Head of caudate nucleus (tissue), 42 donors: ENCODE measurements at regions not wholly inside any gene's neighbourhood (a gene's known extent, or its start where the extent isn't known, plus 50 kb on each side); places are given as distances from the start of the nearest gene placed in this dataset.

Experiments
- DNase-seq, 42 donors: peaks; one replicate each; pipeline versions ENCODE4 v3.0.0 to v3.0.0-alpha.2; 2020 to 2021; ENCODE audit warnings: mixed read lengths in 7 of 42
- intact Hi-C: fragments of 100-400 bp; cut with DNase I; formaldehyde crosslinking; loops from one replicate; pipeline ENCODE4 v1.15.0; 2022

GRCh38 chr6:114467931-114468330 lies 125.1 kb upstream of the HS3ST5 start:
- DNase-seq: no peak
- intact Hi-C loops: no loop called here

- no peak for DNase-seq
These were observed 122.7 kb upstream of the HS3ST5 start for GRCh38 chr6:114465511-114465910.

GRCh38 chr6:114453737-114454276 lies 111.0 kb upstream of the HS3ST5 start:
- DNase-seq: no peak
- intact Hi-C loops: no loop called here

More at GRCh38 chr6:114465511-114465910, 122.7 kb upstream of the HS3ST5 start:
- intact Hi-C loops: no loop called here

GRCh38 chr6:114452785-114453401 lies 110.1 kb upstream of the HS3ST5 start:
- DNase-seq: no peak
- intact Hi-C loops: no loop called here

DNA sequence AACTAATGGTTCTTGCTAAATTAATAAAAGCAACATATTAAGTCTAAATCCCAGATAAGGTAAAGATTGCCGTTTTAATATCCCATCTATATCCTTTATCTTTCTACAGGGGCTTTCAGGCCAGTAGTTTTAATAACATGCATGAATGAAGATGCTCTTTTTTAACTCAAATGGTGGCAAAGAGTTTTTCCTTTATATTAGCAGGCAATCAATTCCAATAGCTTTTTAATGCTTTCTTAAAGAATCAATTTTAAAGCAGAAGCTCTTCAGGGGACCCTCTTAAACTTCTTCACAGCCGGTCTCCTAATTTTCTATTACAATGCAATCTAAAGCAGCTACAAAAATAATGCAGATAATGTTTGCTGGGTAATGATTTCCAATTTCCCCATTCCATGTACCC lies 107.8 kb upstream of the HS3ST5 start:
- intact Hi-C loops: no loop called here
- no peak for DNase-seq

GRCh38 chr6:114449659-114450058 lies 106.8 kb upstream of the HS3ST5 start:
- intact Hi-C loops: no loop called here

DNA sequence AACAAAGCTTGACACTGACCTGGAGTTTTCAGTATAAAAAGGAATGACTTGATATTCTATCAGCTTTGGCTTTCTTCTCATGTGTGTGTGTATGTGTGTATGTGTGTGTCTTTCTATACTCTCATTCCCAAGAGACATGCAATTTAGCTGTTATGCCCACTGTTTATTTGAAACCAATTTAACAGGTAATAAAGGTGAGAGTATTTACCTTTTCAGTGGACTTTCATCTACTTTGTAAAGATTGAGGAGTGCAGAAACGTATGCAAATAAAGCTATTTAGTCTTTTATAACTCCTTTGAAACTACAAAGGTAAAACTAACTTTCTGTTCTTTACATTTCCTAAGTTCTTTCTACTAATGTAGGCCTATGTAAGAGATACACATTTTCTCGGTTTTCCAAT lies 103.5 kb upstream of the HS3ST5 start:
- intact Hi-C loops: no loop called here
- no peak for DNase-seq

More at GRCh38 chr6:114449659-114450058, 106.8 kb upstream of the HS3ST5 start:
- no peak for DNase-seq

DNA sequence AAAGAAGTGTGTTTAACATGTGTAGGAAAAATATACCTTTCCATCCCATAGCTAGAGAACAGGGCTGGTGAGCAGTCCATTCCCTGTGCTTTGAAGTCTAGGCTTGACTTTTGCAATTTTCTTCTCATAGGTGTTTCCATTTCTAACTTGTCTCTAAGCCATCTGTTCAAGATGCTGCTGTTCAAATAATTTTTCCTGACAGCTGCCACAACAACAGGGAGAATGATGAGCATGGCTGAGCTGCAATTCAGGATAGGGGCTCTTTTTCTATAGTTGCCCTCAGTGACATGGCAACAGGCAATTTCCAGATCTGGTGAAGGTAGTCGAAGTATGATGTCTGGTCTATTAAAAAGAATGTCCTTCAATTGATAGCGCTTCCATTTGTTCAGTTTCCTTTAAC lies 103.0 kb upstream of the HS3ST5 start:
- intact Hi-C loops: no loop called here
- no peak for DNase-seq

DNA sequence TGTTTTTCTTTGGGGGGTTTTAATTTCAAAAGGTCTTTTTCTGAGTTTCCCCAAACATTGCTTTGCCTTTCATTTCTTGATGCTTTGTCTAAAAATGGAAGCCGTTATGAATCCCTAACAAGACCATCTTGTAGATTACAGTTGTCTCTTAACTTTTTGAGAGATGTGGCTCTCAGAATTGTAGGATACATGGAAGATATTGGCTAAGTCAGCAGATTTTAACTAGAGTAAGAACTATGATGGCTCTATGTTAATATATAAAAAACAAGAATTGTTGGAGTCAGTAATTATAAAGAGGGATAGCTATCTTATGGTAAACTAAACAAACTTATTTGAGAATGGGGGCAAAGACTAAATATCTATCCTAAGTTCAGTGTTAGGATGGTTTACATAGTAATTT lies 96.6 kb upstream of the HS3ST5 start:
- no peak for DNase-seq
- intact Hi-C loops: no loop called here

- DNase-seq: no peak
- intact Hi-C loops: no loop called here
These were observed 94.4 kb upstream of the HS3ST5 start for GRCh38 chr6:114437235-114437634.

GRCh38 chr6:114436691-114437090 lies 93.9 kb upstream of the HS3ST5 start:
- intact Hi-C loops: no loop called here
- DNase-seq: no peak

DNA sequence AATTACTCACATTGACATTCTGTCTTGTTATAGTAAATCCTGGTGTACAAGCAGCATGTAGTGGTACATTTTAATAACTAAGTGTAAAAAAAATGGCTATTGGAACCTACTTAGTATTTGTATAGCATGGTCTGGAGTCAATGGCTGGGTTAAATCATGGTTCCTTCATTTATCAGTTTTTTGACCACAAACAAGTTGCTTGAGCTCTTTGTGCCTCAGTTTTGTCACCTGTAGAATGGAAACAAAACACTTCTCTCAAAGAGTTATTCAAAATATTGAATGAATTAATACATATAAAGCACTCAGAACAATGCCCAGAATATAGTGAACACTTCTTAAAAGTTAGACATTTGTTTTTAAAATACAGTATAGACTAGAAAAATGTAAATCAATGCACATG lies 93.2 kb upstream of the HS3ST5 start:
- intact Hi-C loops: no loop called here
- no peak for DNase-seq

GRCh38 chr6:114432400-114432799 lies 89.6 kb upstream of the HS3ST5 start:
- DNase-seq: no peak
- intact Hi-C loops: no loop called here

DNA sequence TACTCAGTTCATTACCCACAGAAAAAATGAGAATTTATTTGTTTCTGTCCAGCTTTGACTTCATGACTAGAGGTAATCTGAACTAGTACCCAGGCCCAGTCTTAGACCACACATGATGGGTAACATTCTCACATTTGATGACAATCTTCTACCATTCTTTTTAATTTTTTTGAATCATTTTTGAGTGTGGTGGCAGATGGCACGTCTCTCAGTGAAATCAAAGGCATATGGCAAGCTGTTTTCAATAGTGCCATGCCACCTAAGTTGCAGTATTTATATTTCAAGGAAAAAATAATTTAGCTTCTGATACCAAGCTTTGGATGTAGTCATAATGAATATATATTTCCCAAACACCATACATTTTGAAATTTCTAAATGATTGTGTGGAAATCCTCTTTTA lies 88.8 kb upstream of the HS3ST5 start:
- intact Hi-C loops: no loop called here
- DNase-seq: no peak

- DNase-seq: no peak
- intact Hi-C loops: no loop called here
These were observed 87.8 kb upstream of the HS3ST5 start for GRCh38 chr6:114430534-114431124.

DNA sequence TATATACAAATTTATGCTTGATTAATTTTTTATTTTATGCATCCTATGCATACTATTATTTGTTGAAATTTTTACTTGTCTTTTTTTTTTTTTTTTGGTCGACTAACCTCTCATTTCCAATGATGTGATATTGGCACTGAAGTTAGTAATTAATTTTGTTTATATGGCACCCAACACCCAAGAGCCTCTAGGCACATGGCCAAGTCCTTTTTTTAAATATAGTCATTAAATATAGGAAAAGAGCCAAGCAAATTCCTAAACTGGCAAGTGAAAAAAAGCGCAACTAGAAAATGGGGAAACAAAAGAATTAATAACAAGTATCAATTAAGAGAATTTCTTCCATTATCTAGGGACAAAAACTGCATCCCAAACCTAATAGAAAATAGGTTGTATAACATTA lies 85.5 kb upstream of the HS3ST5 start:
- no peak for DNase-seq

GRCh38 chr6:114421199-114421598 lies 78.4 kb upstream of the HS3ST5 start:
- DNase-seq: no peak
- intact Hi-C loops: no loop called here

More for the DNA sequence above, 85.5 kb upstream of the HS3ST5 start:
- intact Hi-C loops: no loop called here

- DNase-seq: no peak
- intact Hi-C loops: no loop called here
These were observed 76.4 kb upstream of the HS3ST5 start for GRCh38 chr6:114419175-114419574.

- DNase-seq: no peak
- intact Hi-C loops: no loop called here
These were observed 75.6 kb upstream of the HS3ST5 start for GRCh38 chr6:114418304-114418972.

DNA sequence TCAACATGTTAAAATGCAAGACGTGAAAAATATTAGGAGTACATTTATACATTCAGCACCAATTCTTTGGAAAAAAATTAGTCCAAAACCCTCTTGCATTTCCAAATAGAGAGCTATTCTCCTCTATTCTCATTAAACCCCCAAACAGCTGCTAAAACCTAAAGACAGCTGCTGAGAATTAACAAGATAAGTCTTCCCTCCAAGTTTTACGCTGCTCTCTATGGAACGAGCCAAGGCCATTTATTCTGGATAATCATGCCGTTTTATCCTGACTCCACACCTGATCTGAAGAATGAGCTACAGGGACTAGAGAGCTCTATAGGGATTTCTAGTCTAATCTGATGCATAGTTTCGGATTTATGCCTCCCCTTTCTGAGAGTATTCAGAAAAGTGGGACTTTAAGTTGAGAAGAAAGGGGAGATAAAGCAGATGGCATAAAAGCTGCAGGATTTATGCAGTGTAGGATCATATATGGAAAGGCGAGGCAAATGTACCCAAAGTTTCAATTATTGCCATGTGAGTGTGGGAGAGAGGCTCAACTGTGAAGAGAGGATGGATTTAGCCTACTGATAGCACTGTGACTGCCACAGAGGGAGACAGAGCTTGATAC lies 64.7 kb upstream of the HS3ST5 start:
- DNase-seq: no peak

More for the DNA sequence above, 64.7 kb upstream of the HS3ST5 start:
- intact Hi-C loops: no loop called here
